GM11168 (cell line): ENCODE measurements at regions not wholly inside any gene's neighbourhood (a gene's known extent, or its start where the extent isn't known, plus 50 kb on each side); places are given as distances from the start of the nearest gene placed in this dataset.
"Not testable (repeated sequence)": the region's sequence is repeated elsewhere in the genome, so short reads cannot be mapped to it uniquely, and the experiment has no call there.

Experiments used
- in situ Hi-C: fragments of 300-500 bp; cut with MboI; formaldehyde crosslinking; loops from one replicate; pipeline ENCODE4 v1.12.0; 2022; ENCODE audit warnings: low sequenced_read_pairs; ENCODE audit not compliant: unreplicated experiment

DNA sequence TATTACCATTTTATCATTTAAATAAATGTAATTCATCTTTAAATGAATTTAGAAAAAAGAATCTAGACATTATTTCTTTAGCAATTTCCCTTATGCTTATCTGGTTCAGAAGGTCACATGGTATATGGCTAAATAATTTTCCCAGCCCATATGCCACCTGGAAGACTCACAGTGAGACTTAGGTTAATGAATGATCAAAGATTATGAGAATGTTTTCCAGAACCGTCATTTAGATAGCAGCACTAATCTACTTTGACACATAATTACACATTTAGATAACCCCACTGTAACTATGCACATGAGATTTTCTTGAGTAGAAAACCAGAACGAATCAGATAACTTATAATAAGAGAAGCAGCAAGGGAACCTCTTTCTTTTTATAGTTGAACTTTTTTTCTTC, 124.9 kb upstream of the CCDC180 start:
- in situ Hi-C loops = not testable (repeated sequence)

DNA sequence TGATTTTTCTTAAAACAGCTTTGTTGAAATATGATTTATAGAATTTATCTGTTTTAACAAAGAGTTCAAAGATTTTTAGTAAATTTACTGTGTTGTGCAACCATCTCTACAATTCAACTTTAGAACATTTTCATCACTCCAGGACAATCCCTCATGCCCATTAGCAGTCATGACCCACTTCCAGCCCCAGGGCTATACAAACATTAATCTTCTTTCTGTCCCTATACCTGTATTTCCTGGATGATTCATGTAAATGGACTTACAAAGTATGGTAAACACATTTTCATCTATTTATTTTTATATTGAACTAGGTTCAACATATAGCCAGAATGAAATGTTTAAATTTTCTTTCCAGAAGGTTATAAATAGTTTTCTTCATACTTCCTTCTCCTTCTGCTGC, 127.8 kb upstream of the CCDC180 start:
- in situ Hi-C loops = no loop called here

DNA sequence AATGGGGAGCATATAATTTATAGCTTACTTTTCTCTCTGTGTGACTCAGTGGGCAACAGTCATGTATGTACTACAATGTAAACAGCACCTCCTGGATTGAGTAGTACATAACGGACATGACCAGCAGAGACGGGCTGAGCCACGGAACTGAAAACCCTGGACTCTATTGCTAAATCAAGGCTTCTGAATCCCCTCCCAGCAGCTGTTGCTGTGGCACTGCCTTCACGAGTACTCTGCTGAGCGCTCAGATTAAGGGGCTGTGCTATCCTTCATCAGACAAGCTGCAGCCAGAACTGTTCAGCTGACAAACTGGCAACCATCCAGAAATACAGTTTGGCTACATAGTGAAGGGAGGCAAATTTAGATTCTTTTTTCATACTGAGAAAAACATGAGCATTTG, 131.3 kb upstream of the CCDC180 start:
- in situ Hi-C loops = no loop called here

DNA sequence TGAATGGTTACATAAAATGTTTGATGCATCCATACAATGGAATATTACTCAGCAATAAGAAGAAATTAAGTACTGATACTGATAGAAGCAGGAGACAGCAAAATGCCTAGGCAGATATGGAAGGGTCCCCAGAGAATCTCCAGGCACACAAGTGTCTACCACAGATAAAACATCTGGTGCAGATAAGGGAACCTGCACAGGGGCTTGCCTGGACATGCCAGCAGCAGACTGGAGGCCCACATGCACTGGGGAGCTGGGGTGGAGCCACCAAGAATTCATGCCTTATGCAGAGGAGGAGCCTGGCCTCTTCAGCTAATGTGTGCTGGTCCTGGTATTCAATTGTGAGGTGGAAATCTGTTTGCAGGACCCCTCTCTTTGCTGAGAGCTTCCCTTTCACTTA, 129.2 kb upstream of the CTSV start:
- in situ Hi-C loops = not testable (repeated sequence)

DNA sequence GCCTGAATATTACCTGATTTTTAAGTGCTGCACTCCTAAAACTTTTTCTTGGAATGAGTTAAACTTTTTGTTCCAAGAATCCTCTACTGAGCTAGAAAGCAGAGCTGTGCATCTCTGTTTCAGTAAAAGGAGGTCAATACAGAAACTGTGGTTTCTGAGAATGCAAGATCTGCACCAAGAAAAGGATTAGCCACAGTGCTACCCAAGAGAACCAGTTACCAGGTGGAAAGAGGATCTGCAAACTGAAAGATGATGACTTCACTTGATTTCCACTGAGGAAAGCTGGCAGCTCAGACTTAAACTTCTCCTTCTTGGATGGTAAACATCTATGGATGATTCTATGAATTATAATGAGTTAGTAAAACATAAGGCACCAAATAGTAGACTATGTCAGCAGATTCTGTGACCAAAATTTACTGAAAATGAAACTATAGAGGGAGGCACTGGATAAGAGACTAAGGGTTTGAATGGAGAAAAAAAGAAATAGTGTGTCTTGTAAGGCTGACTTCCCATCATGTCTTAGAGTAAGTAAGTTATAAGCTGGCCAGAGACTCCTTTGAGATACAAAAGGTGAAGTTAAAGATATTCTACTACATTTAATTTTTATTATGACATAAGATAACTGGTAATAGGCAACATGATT, 127.7 kb upstream of the CTSV start:
- in situ Hi-C loops = not testable (repeated sequence)

DNA sequence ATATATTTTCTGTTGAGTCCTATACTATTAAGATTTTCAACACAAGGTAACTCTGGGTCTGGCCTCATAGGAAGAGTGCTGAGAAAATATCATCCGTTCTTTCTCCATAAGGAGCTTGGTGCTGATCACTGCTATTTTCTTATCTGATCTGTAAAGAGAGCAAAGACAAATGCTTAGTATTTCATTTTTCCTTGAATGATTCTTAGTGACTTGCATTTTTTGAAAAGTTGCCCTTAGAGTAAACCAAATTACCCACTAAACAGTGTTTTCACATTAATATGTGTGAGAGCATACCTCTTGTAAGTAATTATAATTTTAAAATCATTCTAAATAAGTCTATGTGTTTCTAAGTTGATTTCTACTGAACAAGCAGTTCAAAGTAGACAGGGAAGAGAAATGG, 121.3 kb upstream of the CTSV start:
- in situ Hi-C loops = no loop called here

DNA sequence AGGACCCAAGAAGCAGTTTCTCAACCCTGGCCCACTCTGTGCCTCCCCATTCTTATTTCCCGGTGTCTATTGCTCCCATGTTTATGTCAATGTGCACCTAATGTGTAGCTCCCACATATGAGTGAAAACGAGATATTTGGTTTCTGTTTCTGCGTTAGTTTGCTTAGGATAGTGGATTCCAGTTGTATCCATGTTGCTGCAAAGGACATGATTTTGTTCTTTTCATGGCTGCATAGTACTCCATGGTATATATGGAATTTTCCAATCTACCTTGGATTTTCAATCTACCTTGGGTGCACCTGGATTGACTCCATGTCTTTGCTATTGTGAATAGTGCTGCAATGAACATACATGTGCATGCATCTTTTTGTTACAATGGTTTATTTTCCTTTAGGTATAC, 119.8 kb upstream of the CTSV start:
- in situ Hi-C loops = not testable (repeated sequence)

DNA sequence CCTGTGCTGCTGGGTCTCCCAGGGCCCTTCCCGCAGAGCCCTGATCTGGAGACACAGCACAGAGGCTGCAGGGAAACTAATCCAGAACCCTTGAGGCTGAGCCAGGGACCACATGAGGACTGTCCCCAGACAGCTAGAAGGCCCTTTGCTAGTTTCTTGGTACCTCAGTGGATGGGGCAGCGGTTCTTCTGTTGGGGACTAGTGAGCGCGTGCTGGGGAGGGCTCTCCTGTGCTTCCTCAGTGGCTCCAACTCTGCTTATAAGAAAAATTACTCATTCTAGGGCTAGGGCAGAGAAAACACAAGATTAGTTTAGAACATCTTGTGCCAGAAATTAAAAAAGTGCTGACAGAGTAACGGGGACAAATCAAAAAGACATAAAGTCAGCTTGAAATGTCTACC, 116.5 kb upstream of the CTSV start:
- in situ Hi-C loops = not testable (repeated sequence)

DNA sequence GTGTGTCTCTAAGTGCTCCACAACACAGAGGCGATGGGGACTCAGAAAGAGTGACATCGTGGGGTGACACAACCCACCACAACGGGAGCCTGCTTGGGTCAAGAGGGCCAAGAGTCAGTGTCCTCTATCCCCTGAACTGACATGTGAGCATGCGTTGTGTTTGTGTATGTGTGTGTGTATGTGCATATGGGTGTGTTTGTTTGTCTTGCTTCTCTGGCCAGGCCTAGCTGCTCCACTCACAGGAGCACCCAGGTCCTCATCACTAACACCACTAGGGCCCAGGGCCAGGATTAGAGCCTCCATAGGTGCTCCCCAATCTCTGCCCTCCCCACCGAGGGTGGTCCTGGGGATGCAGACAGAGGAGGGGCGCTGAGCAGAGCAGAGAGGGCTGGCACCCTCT, 115.0 kb upstream of the CTSV start:
- in situ Hi-C loops = no loop called here

DNA sequence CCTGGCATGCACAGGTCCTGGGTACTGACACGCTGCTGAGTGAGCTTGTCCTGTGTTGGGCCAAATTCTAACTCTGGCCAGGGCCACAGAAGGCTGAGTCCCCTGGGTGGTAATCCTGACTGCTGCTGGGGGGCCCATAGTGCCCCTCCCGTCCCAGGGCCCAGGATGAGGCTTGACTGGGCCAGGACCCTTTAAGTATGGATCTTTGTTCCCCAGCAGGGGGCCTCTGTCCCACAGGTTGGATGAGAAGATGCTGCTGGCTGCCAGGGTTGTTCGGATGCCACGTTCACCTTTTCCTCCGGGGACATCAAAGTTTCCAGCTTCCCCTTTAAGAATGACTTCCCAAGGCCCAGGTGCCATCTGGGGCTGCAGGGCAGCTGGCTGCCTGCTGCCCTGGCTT, 114.2 kb upstream of the CTSV start:
- in situ Hi-C loops = not testable (repeated sequence)

DNA sequence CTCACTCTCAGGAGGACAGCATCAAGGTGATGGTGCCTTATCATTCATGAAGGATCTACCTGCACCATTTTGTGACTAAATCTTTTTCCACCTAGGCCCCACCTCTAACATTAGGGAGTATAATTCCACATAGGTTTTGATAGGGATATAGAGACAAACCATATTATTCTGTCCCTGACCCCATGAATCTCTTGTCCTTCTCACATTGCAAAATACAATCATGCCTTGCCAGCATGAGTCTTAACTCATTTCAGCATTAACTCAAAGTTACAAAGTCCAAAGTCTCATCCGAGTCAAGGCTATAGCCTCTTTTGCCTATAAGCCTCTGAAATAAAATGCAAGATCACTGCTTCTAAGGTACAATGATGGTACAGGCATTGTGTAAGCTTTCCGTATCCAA, 111.5 kb upstream of the CTSV start:
- in situ Hi-C loops = not testable (repeated sequence)

DNA sequence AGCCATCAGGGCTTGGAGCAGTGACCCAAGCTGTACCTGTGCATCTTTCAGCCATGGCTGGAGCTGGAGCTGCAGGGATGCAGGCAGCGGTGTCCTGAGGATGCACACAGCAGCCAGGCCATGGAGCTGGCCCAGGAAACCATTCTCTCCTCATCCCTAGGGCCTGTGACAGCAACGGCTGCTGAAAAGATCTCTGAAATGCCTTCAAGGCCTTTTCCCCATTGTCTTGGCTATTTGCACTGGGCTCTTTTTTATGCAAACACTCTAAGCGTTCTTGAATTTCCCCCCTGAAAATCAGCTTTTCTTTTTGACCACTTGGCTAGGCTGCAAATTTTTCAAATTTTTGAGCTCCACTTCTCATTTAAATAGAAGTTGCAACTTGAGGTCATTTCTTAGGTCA, 109.5 kb upstream of the CTSV start:
- in situ Hi-C loops = not testable (repeated sequence)

DNA sequence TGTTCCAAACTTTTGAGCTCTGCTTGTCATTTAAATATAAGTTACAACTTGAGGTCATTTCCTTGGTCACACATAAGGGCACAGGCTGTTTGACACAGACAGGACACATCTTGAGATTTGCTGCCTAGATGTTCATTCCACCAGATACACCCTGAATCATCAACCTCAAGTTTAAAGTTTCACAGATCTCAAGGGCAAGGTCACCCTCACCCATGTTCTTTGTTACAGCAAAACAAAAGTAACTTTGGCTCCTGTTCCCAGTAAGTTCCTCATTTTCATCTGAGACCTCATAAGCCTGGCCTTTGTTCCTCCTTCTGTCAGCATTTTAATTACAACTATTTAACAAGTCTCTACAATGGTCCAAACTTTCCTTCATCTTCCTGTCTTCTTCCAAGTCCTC, 106.7 kb upstream of the CTSV start:
- in situ Hi-C loops = not testable (repeated sequence)

DNA sequence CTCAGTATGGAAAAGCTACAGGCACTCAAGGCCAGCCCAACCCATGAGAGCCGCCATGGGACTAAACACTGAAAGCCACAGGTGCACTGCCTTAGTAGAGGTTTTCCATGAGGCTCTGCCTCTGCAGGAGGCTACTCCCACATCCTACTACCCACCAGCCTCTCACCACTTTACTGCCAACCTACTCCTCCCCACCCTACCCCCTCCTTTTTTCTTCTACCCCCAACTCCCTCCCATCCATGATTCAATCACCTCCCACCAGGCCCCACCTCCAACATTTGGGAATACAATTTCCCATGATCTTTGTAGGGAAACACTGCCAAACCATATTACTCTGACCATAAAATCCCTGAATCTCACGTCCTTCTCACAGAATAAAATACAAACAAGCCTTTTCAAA, 101.6 kb upstream of the CTSV start:
- in situ Hi-C loops = no loop called here

DNA sequence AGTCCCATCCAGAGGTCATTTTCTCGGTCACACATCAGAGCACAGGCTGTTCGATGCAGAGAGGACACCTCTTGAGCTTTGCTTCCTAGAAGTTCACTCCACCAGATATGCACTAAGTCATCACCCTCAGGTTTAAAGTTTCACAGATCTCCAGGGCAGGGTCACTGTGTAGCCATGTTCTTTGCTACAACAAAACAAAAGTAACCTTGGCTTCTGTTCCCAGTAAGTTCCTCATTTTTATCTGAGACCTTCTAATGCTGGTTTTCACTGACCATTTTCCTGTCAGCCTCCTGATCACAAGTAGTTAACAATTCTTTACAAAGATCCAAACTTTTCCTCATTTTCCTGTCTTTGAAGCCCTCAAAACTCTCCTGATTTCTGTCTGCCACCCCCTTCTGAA, 97.5 kb upstream of the CTSV start:
- in situ Hi-C loops = no loop called here

DNA sequence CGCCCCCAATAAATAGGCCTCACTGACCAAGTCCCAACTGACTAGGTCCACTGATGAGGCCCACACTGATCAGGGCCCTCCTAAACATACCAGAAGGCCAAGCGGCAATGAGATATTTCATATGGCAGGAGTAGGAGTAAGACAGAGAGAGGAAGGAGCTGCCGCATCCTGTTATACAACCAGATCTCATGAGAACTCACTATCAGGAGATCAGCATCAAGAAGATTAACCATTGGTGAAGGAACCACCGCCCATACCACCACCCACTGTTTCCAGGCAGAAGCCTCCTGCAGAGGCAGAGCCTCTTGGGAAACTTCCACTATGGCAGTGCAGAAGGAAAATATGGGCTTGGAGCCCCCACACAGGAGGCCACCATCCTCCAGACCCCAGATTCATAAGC, 95.0 kb upstream of the CTSV start:
- in situ Hi-C loops = not testable (repeated sequence)

DNA sequence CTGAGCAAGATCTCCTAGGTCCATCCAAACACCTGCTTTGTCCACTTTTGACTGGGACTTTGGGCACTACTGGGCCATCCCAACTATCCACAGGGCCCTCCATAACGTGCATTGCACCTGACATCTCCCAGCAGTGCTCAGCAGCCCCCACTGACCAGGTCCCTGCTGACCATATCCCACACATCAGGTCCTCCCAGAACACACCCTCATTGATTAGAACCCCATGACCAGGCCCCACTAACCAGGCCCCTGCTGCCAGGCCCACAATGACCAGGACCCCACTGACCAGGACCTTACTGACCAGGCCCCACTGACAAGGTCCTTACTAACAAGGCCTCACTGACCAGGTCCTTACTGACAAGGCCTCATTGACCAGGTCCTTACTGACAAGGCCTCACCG, 93.9 kb upstream of the CTSV start:
- in situ Hi-C loops = no loop called here

DNA sequence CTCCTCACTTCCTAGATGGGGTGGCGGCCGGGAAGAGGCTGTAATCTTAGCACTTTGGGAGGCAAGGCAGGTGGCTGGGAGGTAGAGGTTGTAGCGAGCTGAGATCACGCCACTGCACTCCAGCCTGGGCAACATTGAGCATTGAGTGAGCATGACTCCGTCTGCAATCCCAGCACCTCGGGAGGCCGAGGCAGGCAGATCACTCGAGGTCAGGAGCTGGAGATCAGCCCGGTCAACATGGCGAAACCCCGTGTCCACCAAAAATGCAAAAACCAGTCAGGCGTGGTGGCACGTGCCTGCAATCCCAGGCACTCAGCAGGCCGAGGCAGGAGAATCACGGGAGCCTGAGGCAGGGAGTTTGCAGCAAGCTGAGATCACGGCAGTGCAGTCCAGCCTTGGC, 91.9 kb upstream of the CTSV start:
- in situ Hi-C loops = not testable (repeated sequence)

DNA sequence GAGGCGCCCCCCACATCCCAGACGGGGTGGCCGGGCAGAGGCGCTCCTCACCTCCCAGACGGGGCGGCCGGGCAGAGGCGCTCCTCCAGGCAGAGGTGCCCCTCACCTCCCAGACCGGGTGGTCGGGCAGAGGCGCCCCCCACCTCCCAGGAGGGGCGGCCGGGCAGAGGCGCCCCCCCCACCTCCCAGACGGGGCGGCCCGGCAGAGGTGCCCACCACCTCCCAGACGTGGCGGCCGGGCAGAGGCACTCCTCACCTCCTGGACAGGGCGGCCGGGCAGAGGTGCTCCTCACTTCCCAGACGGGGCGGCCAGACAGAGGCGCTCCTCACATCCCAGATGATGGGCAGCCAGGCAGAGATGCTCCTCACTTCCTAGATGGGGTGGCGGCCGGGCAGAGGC, 91.4 kb upstream of the CTSV start:
- in situ Hi-C loops = not testable (repeated sequence)

DNA sequence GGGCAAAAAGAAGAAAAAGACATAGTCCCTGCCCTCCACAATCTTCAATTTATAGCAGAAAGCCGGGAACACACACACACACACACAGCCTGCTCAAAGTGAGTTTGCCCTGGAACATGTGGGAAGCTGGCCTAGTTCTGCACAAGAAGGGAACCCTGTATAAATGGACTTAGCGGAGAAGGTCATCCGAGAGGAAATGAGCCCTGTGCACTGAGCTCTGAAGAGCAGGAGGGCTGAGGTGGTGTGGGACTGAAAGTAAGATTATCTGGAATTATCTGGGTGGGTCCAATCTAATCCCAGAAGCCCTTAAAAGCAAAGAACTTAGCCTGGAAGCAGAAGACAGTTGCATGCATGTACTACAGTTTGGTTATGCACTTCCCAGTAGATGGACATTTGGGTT, 90.0 kb upstream of the CTSV start:
- in situ Hi-C loops = no loop called here

DNA sequence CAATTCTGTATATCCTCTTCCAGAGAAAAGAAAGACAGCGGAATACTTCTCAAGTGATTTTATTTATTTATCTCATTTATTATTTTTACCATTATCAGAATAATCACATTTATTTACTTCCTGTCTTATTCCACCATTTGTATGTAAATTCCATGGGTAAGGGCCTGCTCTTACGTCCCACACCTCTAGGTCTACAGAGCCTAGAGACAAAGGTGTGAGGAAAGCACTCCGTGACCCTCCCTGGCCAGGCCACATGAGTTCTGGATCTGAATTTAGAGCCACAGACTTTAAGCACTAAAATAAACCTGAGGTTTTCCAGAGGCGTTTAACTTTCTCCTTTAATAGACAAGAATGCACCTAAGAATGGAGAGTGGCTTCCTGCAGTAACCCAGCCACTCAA, 85.3 kb upstream of the CTSV start:
- in situ Hi-C loops = no loop called here

DNA sequence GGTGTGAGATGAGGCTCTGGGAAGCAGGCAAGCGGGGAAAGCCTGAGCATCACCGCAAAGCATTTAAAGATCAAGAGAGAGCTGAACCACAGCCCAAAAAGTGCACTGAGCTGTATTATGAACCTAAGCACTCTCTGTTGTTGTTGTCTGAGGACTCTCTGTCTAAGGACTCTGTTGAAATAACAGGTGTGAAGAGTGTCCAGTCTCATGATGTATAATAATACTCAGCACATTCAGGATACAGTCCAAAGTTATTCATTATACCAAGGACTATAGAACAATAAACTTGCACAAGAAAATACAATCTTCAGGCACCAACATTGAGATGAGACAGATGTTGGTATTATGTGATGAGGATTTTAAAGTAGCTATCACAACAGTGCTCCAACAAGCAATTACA, 71.8 kb upstream of the CTSV start:
- in situ Hi-C loops = no loop called here
